Ovary (tissue), 7 donors: ENCODE measurements at regions not wholly inside any gene's neighbourhood (a gene's known extent, or its start where the extent isn't known, plus 50 kb on each side); places are given as distances from the start of the nearest gene placed in this dataset.

ENCODE experiments used
- DNase-seq, 5 donors: peaks; one replicate each; pipeline ENCODE4 v3.0.0-alpha.2; 2019 to 2020
- H3K27ac ChIP-seq, 2 donors: fragments of 200-600 bp; one replicate each; pipeline versions ENCODE4 v1.5.1 to v1.8.0; 2019 to 2022
- H3K27me3 ChIP-seq: fragments of 200-600 bp; one replicate; pipeline ENCODE4 v1.8.0; 2022
- H3K36me3 ChIP-seq: fragments of 200-600 bp; sonication (generic); one replicate; pipeline ENCODE4 v1.5.1; 2019
- H3K4me1 ChIP-seq: one replicate; pipeline ENCODE4 v1.8.1; 2013; ENCODE audit warnings: mild to moderate bottlenecking, moderate library complexity; ENCODE audit not compliant: insufficient read depth
- H3K4me3 ChIP-seq: fragments of 200-600 bp; sonication (generic); one replicate; pipeline ENCODE4 v1.5.1; 2017
- H3K9me3 ChIP-seq, 2 donors: fragments of 200-600 bp in 1 of 2; sonication (generic) in 1 of 2; one replicate each; pipeline versions ENCODE4 v1.5.1 to v1.8.1; 2013 to 2019; ENCODE audit warnings: mild to moderate bottlenecking in 1 of 2, moderate library complexity in 1 of 2
- CTCF ChIP-seq, 3 donors: fragments of 450-650 bp in 2 of 3; fragments of 200-600 bp in 1 of 3; IDR thresholded peaks; one replicate each; pipeline versions ENCODE4 v1.5.1 to v1.8.0; 2016 to 2022; ENCODE audit warnings: antibody characterized with exemption in 3 of 3, mild to moderate bottlenecking in 1 of 3
- EP300 ChIP-seq: sonication (generic); formaldehyde crosslinking; IDR thresholded peaks from one replicate; pipeline ENCODE4 v1.6.1; 2017; ENCODE audit warnings: antibody characterized with exemption
- POLR2A ChIP-seq: fragments of 450-650 bp; IDR thresholded peaks from one replicate; pipeline ENCODE4 v1.6.1; 2017; ENCODE audit warnings: antibody characterized with exemption, mild to moderate bottlenecking, moderate library complexity
- WGBS, 3 donors: extraction: QIAGEN DNeasy Blood & Tissue Kit in 1 of 3; methylation state at CpG; one replicate each; pipeline versions ENCODE4 v1.1.5 to v1.1.7; 2013 to 2017; 5-methylcytosine and 5-hydroxymethylcytosine counted together
- intact Hi-C, 4 donors: fragments of 100-400 bp; cut with DNase I; formaldehyde crosslinking; loops; one replicate each; pipeline versions ENCODE4 v1.11.0 to v1.15.1; 2022 to 2023
- donor health status: DM: no; HTN: no; CAD: no; lungs with moderate emphysema.
- donor health status: DM: no; HTN: no; CAD: no.
- donor health status: Bipolar disorder and iron deficiency.
- donor health status: DM: no; HTN: no; CAD: no.
- donor health status: DM: yes; HTN: yes; CAD: no.

DNA sequence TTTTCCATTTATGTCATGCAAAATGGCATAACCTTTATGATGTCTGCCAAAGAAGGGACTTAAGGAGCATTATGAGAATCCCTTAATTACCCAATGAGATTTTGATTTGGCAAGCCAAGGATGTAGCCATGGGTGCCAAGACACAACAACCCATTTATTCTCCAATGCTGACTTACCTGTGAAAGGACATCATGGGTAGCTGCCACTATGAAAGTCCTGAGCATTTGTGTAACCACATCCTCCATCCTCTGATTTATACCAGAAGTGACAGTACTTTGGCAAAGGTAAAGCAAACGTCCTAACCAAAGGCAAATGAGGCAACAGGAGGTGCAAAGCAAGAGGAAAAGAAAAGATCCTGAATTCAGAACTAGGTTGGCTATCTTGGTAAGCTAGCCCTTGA is 87.3 kb upstream of the EMCN start:
- Histone ChIP-seq H3K4me1 (no peaks in the 10 kb centered on the region), H3K27ac (no peak overlapping the region), H3K27me3 (no peaks in the 10 kb centered on the region), H3K4me3 (no peak overlapping the region), H3K9me3 (no peaks in the 10 kb centered on the region), H3K36me3 (no peaks in the 10 kb centered on the region)
- no peak for TF ChIP-seq CTCF (IDR thresholded peaks at IDR 0.05)
- no peak for TF ChIP-seq EP300
- no peak for TF ChIP-seq POLR2A
- no peak for DNase-seq
- intact Hi-C loops = no loop called here
- 45 to 59% (median 53%) methylated on average over 1 of the region's 1 CpG for WGBS, 3 donors

GRCh38 chr4:100593935-100594334 is 76.1 kb upstream of the EMCN start:
- H3K4me3 ChIP-seq = no peak overlapping the region
- no peaks in the 10 kb centered on the region for H3K9me3 ChIP-seq
- no peaks in the 10 kb centered on the region for H3K27me3 ChIP-seq
- WGBS, 3 donors = 47 to 66% (median 57%) methylated on average over 2 of the region's 2 CpGs
- DNase-seq = no peak
- intact Hi-C loops = no loop called here
- H3K4me1 ChIP-seq = no peaks in the 10 kb centered on the region
- no peaks in the 10 kb centered on the region for H3K36me3 ChIP-seq
- no peak overlapping the region for H3K27ac ChIP-seq
- TF ChIP-seq EP300 (no peak), POLR2A (no peak), CTCF (IDR thresholded peaks at IDR 0.05) (no peak)

- peak in 4 of 5 donors; percentile 15 to 53 (median 28) for DNase-seq
- WGBS, 3 donors = 39 to 46% (median 45%) methylated on average over 7 of the region's 7 CpGs
- intact Hi-C loops = no loop called here
These were observed 73.5 kb upstream of the EMCN start for GRCh38 chr4:100591161-100591876.

DNA sequence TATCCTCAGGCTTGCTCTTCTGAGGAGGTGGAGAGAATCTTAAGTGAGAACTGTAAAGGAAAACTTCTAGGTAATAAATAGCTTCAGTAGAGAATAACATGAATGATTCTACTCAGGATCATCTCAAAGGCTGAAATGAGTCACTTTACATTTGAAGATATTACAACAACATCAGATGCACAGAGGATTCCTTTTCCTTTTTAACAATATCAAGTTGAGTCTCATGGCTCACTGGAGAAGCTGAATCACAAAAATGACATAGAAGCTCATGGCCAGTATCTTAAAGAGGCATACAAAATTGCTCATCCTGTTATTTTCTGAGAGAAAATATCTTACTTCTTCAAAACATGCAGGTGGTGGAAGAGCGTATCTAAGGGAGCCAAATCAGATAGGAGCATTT is 72.5 kb upstream of the EMCN start:
- intact Hi-C loops = no loop called here
- Histone ChIP-seq H3K4me1 (no peaks in the 10 kb centered on the region), H3K4me3 (no peak overlapping the region), H3K36me3 (no peaks in the 10 kb centered on the region), H3K27me3 (no peaks in the 10 kb centered on the region), H3K9me3 (no peaks in the 10 kb centered on the region), H3K27ac (no peak overlapping the region)
- no peak for DNase-seq
- TF ChIP-seq CTCF (IDR thresholded peaks at IDR 0.05) (no peak), EP300 (no peak), POLR2A (no peak)
- WGBS, 3 donors = 48 to 65% (median 52%) methylated on average over 1 of the region's 1 CpG

More at GRCh38 chr4:100591161-100591876, 73.5 kb upstream of the EMCN start:
- H3K9me3 ChIP-seq = no peaks in the 10 kb centered on the region
- H3K27me3 ChIP-seq = no peaks in the 10 kb centered on the region
- H3K27ac ChIP-seq = no peak overlapping the region
- H3K36me3 ChIP-seq = no peaks in the 10 kb centered on the region
- H3K4me3 ChIP-seq = no peak overlapping the region
- H3K4me1 ChIP-seq = no peaks in the 10 kb centered on the region
- TF ChIP-seq CTCF (IDR thresholded peaks at IDR 0.05) = no peak
- no peak for TF ChIP-seq POLR2A
- no peak for TF ChIP-seq EP300
